ENCODE measurements at regions not wholly inside any gene's neighbourhood (a gene's known extent, or its start where the extent isn't known, plus 50 kb on each side); places are given as distances from the start of the nearest gene placed in this dataset.

- no peak overlapping the region for H3K27ac ChIP-seq
- H3K9me3 ChIP-seq (ENCODE audit: severe bottlenecking) = peaks cover 2% of the 10 kb centered on the region
- no peak overlapping the region for H3K4me3 ChIP-seq (ENCODE audit: low read depth, low read length)
- DNase-seq = no peak
- TF ChIP-seq CTCF (IDR thresholded peaks at IDR 0.05; ENCODE audit: low read depth, low read length) = no peak
- no peaks in the 10 kb centered on the region for H3K27me3 ChIP-seq (ENCODE audit: insufficient read depth, low read depth, severe bottlenecking)
- no peaks in the 10 kb centered on the region for H3K36me3 ChIP-seq
Observed at GRCh38 chr7:34550996-34551395, 107.0 kb upstream of the NPSR1 start.

GRCh38 chr7:34552502-34552901, 105.5 kb upstream of the NPSR1 start:
- Histone ChIP-seq H3K4me3 (ENCODE audit: low read depth, low read length) (no peak overlapping the region), H3K9me3 (ENCODE audit: severe bottlenecking) (peaks cover 2% of the 10 kb centered on the region), H3K36me3 (no peaks in the 10 kb centered on the region), H3K27ac (no peak overlapping the region), H3K27me3 (ENCODE audit: insufficient read depth, low read depth, severe bottlenecking) (no peaks in the 10 kb centered on the region)
- DNase-seq = no peak
- TF ChIP-seq CTCF (IDR thresholded peaks at IDR 0.05; ENCODE audit: low read depth, low read length) = no peak

GRCh38 chr7:34558022-34558421, 100.0 kb upstream of the NPSR1 start:
- no peak overlapping the region for H3K27ac ChIP-seq

GRCh38 chr7:34564091-34564490, 93.9 kb upstream of the NPSR1 start:
- no peaks in the 10 kb centered on the region for H3K36me3 ChIP-seq
- H3K9me3 ChIP-seq (ENCODE audit: severe bottlenecking) = no peaks in the 10 kb centered on the region
- H3K27ac ChIP-seq = no peak overlapping the region
- no peak overlapping the region for H3K4me3 ChIP-seq (ENCODE audit: low read depth, low read length)
- TF ChIP-seq CTCF (IDR thresholded peaks at IDR 0.05; ENCODE audit: low read depth, low read length) = no peak
- no peak for DNase-seq
- no peaks in the 10 kb centered on the region for H3K27me3 ChIP-seq (ENCODE audit: insufficient read depth, low read depth, severe bottlenecking)

More at GRCh38 chr7:34558022-34558421, 100.0 kb upstream of the NPSR1 start:
- no peak overlapping the region for H3K4me3 ChIP-seq (ENCODE audit: low read depth, low read length)
- TF ChIP-seq CTCF (IDR thresholded peaks at IDR 0.05; ENCODE audit: low read depth, low read length) = no peak
- DNase-seq = no peak
- no peaks in the 10 kb centered on the region for H3K36me3 ChIP-seq
- no peaks in the 10 kb centered on the region for H3K9me3 ChIP-seq (ENCODE audit: severe bottlenecking)
- no peaks in the 10 kb centered on the region for H3K27me3 ChIP-seq (ENCODE audit: insufficient read depth, low read depth, severe bottlenecking)

- no peak overlapping the region for H3K27ac ChIP-seq
- H3K36me3 ChIP-seq = no peaks in the 10 kb centered on the region
- H3K27me3 ChIP-seq (ENCODE audit: insufficient read depth, low read depth, severe bottlenecking) = no peaks in the 10 kb centered on the region
- H3K4me3 ChIP-seq (ENCODE audit: low read depth, low read length) = no peak overlapping the region
- TF ChIP-seq CTCF (IDR thresholded peaks at IDR 0.05; ENCODE audit: low read depth, low read length) = no peak
- H3K9me3 ChIP-seq (ENCODE audit: severe bottlenecking) = no peaks in the 10 kb centered on the region
- no peak for DNase-seq
Observed at GRCh38 chr7:34567906-34568305, 90.1 kb upstream of the NPSR1 start.

- no peak for DNase-seq
Observed at GRCh38 chr7:34569975-34570699, 87.9 kb upstream of the NPSR1 start.

More at GRCh38 chr7:34569975-34570699, 87.9 kb upstream of the NPSR1 start:
- no peak for TF ChIP-seq CTCF (IDR thresholded peaks at IDR 0.05; ENCODE audit: low read depth, low read length)
- Histone ChIP-seq H3K4me3 (ENCODE audit: low read depth, low read length) (no peak overlapping the region), H3K36me3 (no peaks in the 10 kb centered on the region), H3K27ac (no peak overlapping the region), H3K27me3 (ENCODE audit: insufficient read depth, low read depth, severe bottlenecking) (no peaks in the 10 kb centered on the region), H3K9me3 (ENCODE audit: severe bottlenecking) (no peaks in the 10 kb centered on the region)

Data from WERI-Rb-1 (cell line).